H9 (cell line): ENCODE measurements at regions not wholly inside any gene's neighbourhood (a gene's known extent, or its start where the extent isn't known, plus 50 kb on each side); places are given as distances from the start of the nearest gene placed in this dataset.

Experiments
- DNase-seq: peaks from one replicate; pipeline ENCODE4 v3.0.0-alpha.2; 2017
- H2AFZ ChIP-seq: one replicate; pipeline ENCODE4 v1.6.1; 2013; ENCODE audit warnings: mild to moderate bottlenecking, low read length, control low read depth, moderate library complexity
- H2AK5ac ChIP-seq: 2 replicates; pipeline ENCODE4 v1.6.1; 2013; ENCODE audit warnings: low read length, control low read depth, mixed read lengths; ENCODE audit not compliant: insufficient read length
- H2BK120ac ChIP-seq: one replicate; pipeline ENCODE4 v1.6.1; 2013; ENCODE audit warnings: low read depth, mild to moderate bottlenecking, low read length, control low read depth, inconsistent platforms; ENCODE audit not compliant: poor library complexity, severe bottlenecking
- H2BK12ac ChIP-seq: 2 replicates; pipeline ENCODE4 v1.6.1; 2013; ENCODE audit warnings: low read length, control low read depth, mixed read lengths, low read depth; ENCODE audit not compliant: insufficient read length
- H2BK15ac ChIP-seq: 2 replicates; pipeline ENCODE4 v1.6.1; 2013; ENCODE audit warnings: low read depth, low read length, control low read depth
- H2BK20ac ChIP-seq: one replicate; pipeline ENCODE4 v1.6.1; 2013; ENCODE audit warnings: low read depth, mild to moderate bottlenecking, low read length, control low read depth, inconsistent platforms; ENCODE audit not compliant: poor library complexity, severe bottlenecking
- H2BK5ac ChIP-seq: 2 replicates; pipeline ENCODE4 v1.6.1; 2013; ENCODE audit warnings: low read length, control low read depth, mixed read lengths; ENCODE audit not compliant: insufficient read length
- H3K14ac ChIP-seq: 2 replicates; pipeline ENCODE4 v1.6.1; 2013; ENCODE audit warnings: low read length, control low read depth; ENCODE audit not compliant: insufficient read depth
- H3K18ac ChIP-seq: 2 replicates; pipeline ENCODE4 v1.6.1; 2013; ENCODE audit warnings: low read depth, mild to moderate bottlenecking, mixed read lengths, low read length, control low read depth; ENCODE audit not compliant: insufficient read length
- H3K23ac ChIP-seq: 2 replicates; pipeline ENCODE4 v1.6.1; 2013; ENCODE audit warnings: low read length, control low read depth, mixed read lengths, low read depth; ENCODE audit not compliant: insufficient read length
- H3K23me2 ChIP-seq: 2 replicates; pipeline ENCODE4 v1.6.1; 2013; ENCODE audit warnings: low read depth, mild to moderate bottlenecking, mixed read lengths, low read length, control low read depth; ENCODE audit not compliant: insufficient read length, poor library complexity, severe bottlenecking
- H3K27ac ChIP-seq: 2 replicates; pipeline ENCODE4 v1.5.1; 2013; ENCODE audit warnings: low read length, control low read depth, mixed read lengths, low read depth; ENCODE audit not compliant: insufficient read length
- H3K27me3 ChIP-seq: 2 replicates; pipeline ENCODE4 v1.6.1; 2013; ENCODE audit warnings: low read length, control low read depth, inconsistent platforms; ENCODE audit not compliant: insufficient read depth
- H3K4ac ChIP-seq: 2 replicates; pipeline ENCODE4 v1.6.1; 2013; ENCODE audit warnings: low read depth, mild to moderate bottlenecking, control low read depth, inconsistent platforms, low read length, moderate library complexity
- H3K4me1 ChIP-seq: 2 replicates; pipeline ENCODE4 v1.6.1; 2013; ENCODE audit warnings: low read length, control low read depth, inconsistent platforms; ENCODE audit not compliant: insufficient read depth
- H3K4me2 ChIP-seq: 2 replicates; pipeline ENCODE4 v1.6.1; 2013; ENCODE audit warnings: low read length, control low read depth, mixed read lengths; ENCODE audit not compliant: insufficient read length, insufficient read depth
- H3K56ac ChIP-seq: 2 replicates; pipeline ENCODE4 v1.6.1; 2013; ENCODE audit warnings: low read depth, mild to moderate bottlenecking, mixed read lengths, low read length, control low read depth; ENCODE audit not compliant: insufficient read length
- H3K79me1 ChIP-seq: 2 replicates; pipeline ENCODE4 v1.6.1; 2013; ENCODE audit warnings: low read depth, mild to moderate bottlenecking, moderate library complexity, low read length, control low read depth, inconsistent platforms; ENCODE audit not compliant: insufficient read depth, poor library complexity, severe bottlenecking
- H3K79me2 ChIP-seq: 2 replicates; pipeline ENCODE4 v1.6.1; 2013; ENCODE audit warnings: low read length, control low read depth, inconsistent platforms; ENCODE audit not compliant: insufficient read depth
- H3K9ac ChIP-seq: 2 replicates; pipeline ENCODE4 v1.6.1; 2013; ENCODE audit warnings: low read length, control low read depth, mixed read lengths; ENCODE audit not compliant: insufficient read length; ENCODE audit errors: extremely low read depth
- H3K9me3 ChIP-seq: one replicate; pipeline ENCODE4 v1.6.1; 2013; ENCODE audit warnings: low read depth, low read length, inconsistent platforms; ENCODE audit not compliant: control insufficient read depth
- H3T11ph ChIP-seq: one replicate; pipeline ENCODE4 v1.6.1; 2013; ENCODE audit warnings: mild to moderate bottlenecking, low read length, control low read depth, inconsistent platforms
- H4K20me1 ChIP-seq: one replicate; pipeline ENCODE4 v1.6.1; 2013; ENCODE audit not compliant: control insufficient read depth, insufficient read length, insufficient read depth
- H4K5ac ChIP-seq: 2 replicates; pipeline ENCODE4 v1.6.1; 2013; ENCODE audit warnings: low read depth, mild to moderate bottlenecking, mixed read lengths, low read length, control low read depth; ENCODE audit not compliant: insufficient read length
- H4K8ac ChIP-seq: replicated peaks from 2 replicates; pipeline ENCODE4 v1.6.1; 2013; ENCODE audit warnings: low read length, control low read depth, mixed read lengths, low read depth; ENCODE audit not compliant: insufficient read length
- H4K91ac ChIP-seq: 2 replicates; pipeline ENCODE4 v1.6.1; 2013; ENCODE audit warnings: low read depth, mild to moderate bottlenecking, moderate library complexity, mixed read lengths, low read length, control low read depth; ENCODE audit not compliant: insufficient read length
- H3K27ac Mint-ChIP-seq, 3 experiments: 2 replicates in 2 of 3; 3 replicates in 1 of 3; pipeline ENCODE4 v1.8.0; 2020 to 2021; ENCODE audit warnings: mixed read lengths in 3 of 3, mild to moderate bottlenecking in 1 of 3, moderate library complexity in 1 of 3
- H3K27me3 Mint-ChIP-seq: 2 replicates; pipeline ENCODE4 v1.8.0; 2021; ENCODE audit warnings: low read depth, mild to moderate bottlenecking, moderate library complexity, mixed read lengths
- H3K36me3 Mint-ChIP-seq, 3 experiments: 2 replicates in 2 of 3; 3 replicates in 1 of 3; pipeline ENCODE4 v1.8.0; 2020 to 2021; ENCODE audit warnings: low read depth in 3 of 3, mixed read lengths in 3 of 3; ENCODE audit not compliant: insufficient read depth in 1 of 3
- H3K4me1 Mint-ChIP-seq, 2 experiments: 2 replicates each; pipeline ENCODE4 v1.8.0; 2020; ENCODE audit warnings: mixed read lengths in 2 of 2
- H3K4me3 Mint-ChIP-seq, 2 experiments: 2 replicates in 1 of 2; 3 replicates in 1 of 2; pipeline ENCODE4 v1.8.0; 2020 to 2021; ENCODE audit warnings: mild to moderate bottlenecking in 2 of 2, mixed read lengths in 2 of 2, moderate library complexity in 1 of 2
- H3K9me3 Mint-ChIP-seq, 2 experiments: 2 replicates in 1 of 2; 3 replicates in 1 of 2; pipeline ENCODE4 v1.8.0; 2020; ENCODE audit warnings: mild to moderate bottlenecking in 2 of 2, mixed read lengths in 2 of 2, moderate library complexity in 1 of 2
- WGBS: extraction: QIAGEN DNeasy Blood & Tissue Kit; methylation state at CpG from one replicate; pipeline ENCODE4 v1.1.7; 2013; ENCODE audit warnings: missing lambda C conversion rate, low lambda C conversion rate, mixed read lengths; ENCODE audit not compliant: insufficient read length; ENCODE audit errors: extremely low coverage; 5-methylcytosine and 5-hydroxymethylcytosine counted together
- TF ChIP-seq, protein P1 (sequence below): fragments of 200-600 bp; sonication (generic); conservative IDR thresholded peaks from 3 replicates; pipeline ENCODE4 v1.8.0; 2021; ENCODE audit warnings: antibody characterized with exemption, mild to moderate bottlenecking

DNA sequence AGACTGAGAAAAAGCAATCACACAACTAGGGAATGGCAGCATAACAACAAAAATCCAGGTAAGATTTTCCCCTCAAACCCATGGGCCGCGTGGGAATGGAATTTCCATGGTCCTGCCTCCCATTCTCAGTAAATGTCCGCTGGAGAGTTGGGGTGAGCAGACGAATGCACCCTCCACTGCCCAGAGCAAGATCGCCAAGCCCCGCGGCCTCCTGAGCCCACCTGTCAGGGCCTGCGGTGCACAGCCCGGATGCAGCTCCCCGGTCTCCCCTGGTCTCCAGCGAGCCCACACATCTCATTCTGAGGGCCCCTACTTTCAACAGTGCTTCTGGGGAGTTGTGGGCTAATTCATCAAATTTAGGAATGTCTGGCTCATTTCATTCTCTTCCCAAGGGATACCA is 327.4 kb upstream of the HS6ST1 start:
- no peaks in the 10 kb centered on the region for H3K23me2 ChIP-seq
- no peak overlapping the region for H3K4me2 ChIP-seq
- DNase-seq = peak; percentile 24
- no peak overlapping the region for H2BK120ac ChIP-seq
- no CpG with 5 or more reads among the region's 11 CpGs for WGBS
- peaks cover 56 to 62% of the 10 kb centered on the region in 2 experiments for H3K4me1 Mint-ChIP-seq
- H3K4me3 Mint-ChIP-seq = no peak overlapping the region
- no peak overlapping the region for H2AFZ ChIP-seq
- H2BK5ac ChIP-seq = peak overlapping the region; percentile 27
- no peaks in the 10 kb centered on the region for H3K9me3 ChIP-seq
- H3K27me3 ChIP-seq = no peaks in the 10 kb centered on the region
- no peaks in the 10 kb centered on the region for H3K79me2 ChIP-seq
- H3K27ac Mint-ChIP-seq = peak overlapping the region in 2 of 3 experiments; percentile 96 to 98; a peak in 3 of 7 replicates
- peak overlapping the region; percentile 36 for H3K14ac ChIP-seq
- no peak overlapping the region for H3K4ac ChIP-seq
- TF ChIP-seq, protein P1, sequence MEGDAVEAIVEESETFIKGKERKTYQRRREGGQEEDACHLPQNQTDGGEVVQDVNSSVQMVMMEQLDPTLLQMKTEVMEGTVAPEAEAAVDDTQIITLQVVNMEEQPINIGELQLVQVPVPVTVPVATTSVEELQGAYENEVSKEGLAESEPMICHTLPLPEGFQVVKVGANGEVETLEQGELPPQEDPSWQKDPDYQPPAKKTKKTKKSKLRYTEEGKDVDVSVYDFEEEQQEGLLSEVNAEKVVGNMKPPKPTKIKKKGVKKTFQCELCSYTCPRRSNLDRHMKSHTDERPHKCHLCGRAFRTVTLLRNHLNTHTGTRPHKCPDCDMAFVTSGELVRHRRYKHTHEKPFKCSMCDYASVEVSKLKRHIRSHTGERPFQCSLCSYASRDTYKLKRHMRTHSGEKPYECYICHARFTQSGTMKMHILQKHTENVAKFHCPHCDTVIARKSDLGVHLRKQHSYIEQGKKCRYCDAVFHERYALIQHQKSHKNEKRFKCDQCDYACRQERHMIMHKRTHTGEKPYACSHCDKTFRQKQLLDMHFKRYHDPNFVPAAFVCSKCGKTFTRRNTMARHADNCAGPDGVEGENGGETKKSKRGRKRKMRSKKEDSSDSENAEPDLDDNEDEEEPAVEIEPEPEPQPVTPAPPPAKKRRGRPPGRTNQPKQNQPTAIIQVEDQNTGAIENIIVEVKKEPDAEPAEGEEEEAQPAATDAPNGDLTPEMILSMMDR = no peak
- H4K20me1 ChIP-seq = no peaks in the 10 kb centered on the region
- H3K27me3 Mint-ChIP-seq = peaks cover 7% of the 10 kb centered on the region
- peaks cover 14% of the 10 kb centered on the region for H3K4me1 ChIP-seq
- H3T11ph ChIP-seq = no peak overlapping the region
- peaks cover 0 to 8% (median 2%) of the 10 kb centered on the region in 3 experiments; a peak in 3 of 7 replicates for H3K36me3 Mint-ChIP-seq
- no peak overlapping the region for H2AK5ac ChIP-seq
- H3K18ac ChIP-seq = no peak overlapping the region
- H2BK12ac ChIP-seq = no peak overlapping the region
- peak overlapping the region; percentile 66 for H2BK20ac ChIP-seq
- no peak overlapping the region for H2BK15ac ChIP-seq
- peaks cover 0 to 3% of the 10 kb centered on the region in 2 experiments; a peak in 1 of 5 replicates for H3K9me3 Mint-ChIP-seq
- no peak overlapping the region for H3K9ac ChIP-seq
- H4K5ac ChIP-seq = no peak overlapping the region
- no peak overlapping the region for H3K56ac ChIP-seq
- H3K79me1 ChIP-seq = no peaks in the 10 kb centered on the region
- H3K23ac ChIP-seq = no peak overlapping the region
- no peak overlapping the region for H4K91ac ChIP-seq
- H3K27ac ChIP-seq = peak overlapping the region; percentile 86
- H4K8ac ChIP-seq = no peak overlapping the region
